Tibial nerve (tissue), 4 donors: ENCODE measurements at regions not wholly inside any gene's neighbourhood (a gene's known extent, or its start where the extent isn't known, plus 50 kb on each side); places are given as distances from the start of the nearest gene placed in this dataset.

ENCODE experiments used
- CTCF ChIP-seq, 5 experiments: fragments of 200-600 bp in 3 of 5; fragments of 450-650 bp in 2 of 5; sonication (generic) in 3 of 5; IDR thresholded peaks; one replicate each; pipeline ENCODE4 v1.5.1; 2016 to 2019; ENCODE audit warnings: antibody characterized with exemption in 5 of 5, mild to moderate bottlenecking in 3 of 5, moderate library complexity in 2 of 5
- EP300 ChIP-seq, 2 donors: sonication (generic); formaldehyde crosslinking; IDR thresholded peaks; one replicate each; pipeline ENCODE4 v1.6.1; 2017; ENCODE audit warnings: antibody characterized with exemption in 2 of 2, mild to moderate bottlenecking in 1 of 2

GRCh38 chr5:51156838-51157237 lies 226.4 kb upstream of the ISL1 start:
- no peak for TF ChIP-seq EP300 (IDR thresholded peaks at IDR 0.05)
- no peak for TF ChIP-seq CTCF (IDR thresholded peaks at IDR 0.05)
